HG03432 (cell line): ENCODE measurements at regions not wholly inside any gene's neighbourhood (a gene's known extent, or its start where the extent isn't known, plus 50 kb on each side); places are given as distances from the start of the nearest gene placed in this dataset.

Experiments used
- ATAC-seq: cut with Tn5 transposase; IDR thresholded peaks from one replicate; pipeline ENCODE4 v1.9.1; 2021; ENCODE audit warnings: mild to moderate bottlenecking, moderate library complexity; ENCODE audit not compliant: unreplicated experiment

GRCh38 chr2:134109246-134109645 lies 144.6 kb upstream of the MGAT5 start:
- ATAC-seq, result no peak

- ATAC-seq, result no peak
Observed at GRCh38 chr2:134109725-134110124, 144.1 kb upstream of the MGAT5 start.

GRCh38 chr2:134110532-134110931 lies 143.3 kb upstream of the MGAT5 start:
- no peak for ATAC-seq

GRCh38 chr2:134117676-134118075 lies 136.2 kb upstream of the MGAT5 start:
- no peak for ATAC-seq

GRCh38 chr2:134118279-134119116 lies 135.4 kb upstream of the MGAT5 start:
- peak; percentile 38 for ATAC-seq

- peak; percentile 14 for ATAC-seq
Observed at GRCh38 chr2:134119117-134119712, 134.7 kb upstream of the MGAT5 start.

GRCh38 chr2:134119713-134120405 lies 134.0 kb upstream of the MGAT5 start:
- peak; percentile 67 for ATAC-seq

- no peak for ATAC-seq
Observed at GRCh38 chr2:134120406-134120732, 133.5 kb upstream of the MGAT5 start.

GRCh38 chr2:134120733-134121630 lies 132.9 kb upstream of the MGAT5 start:
- ATAC-seq, result peak; percentile 53

- no peak for ATAC-seq
Observed at GRCh38 chr2:134122610-134123009, 131.3 kb upstream of the MGAT5 start.

- no peak for ATAC-seq
Observed at GRCh38 chr2:134123332-134123731, 130.5 kb upstream of the MGAT5 start.

- no peak for ATAC-seq
Observed at GRCh38 chr2:134124047-134124753, 129.7 kb upstream of the MGAT5 start.

GRCh38 chr2:134127496-134127895 lies 126.4 kb upstream of the MGAT5 start:
- ATAC-seq, result peak; percentile 49

GRCh38 chr2:134128746-134129145 lies 125.1 kb upstream of the MGAT5 start:
- ATAC-seq, result no peak

- no peak for ATAC-seq
Observed at GRCh38 chr2:134129900-134130537, 123.9 kb upstream of the MGAT5 start.

- ATAC-seq, result no peak
Observed at GRCh38 chr2:134131681-134132489, 122.0 kb upstream of the MGAT5 start.

- ATAC-seq, result no peak
Observed at GRCh38 chr2:134132490-134132857, 121.4 kb upstream of the MGAT5 start.

GRCh38 chr2:134133622-134134312 lies 120.1 kb upstream of the MGAT5 start:
- no peak for ATAC-seq

GRCh38 chr2:134134313-134134706 lies 119.6 kb upstream of the MGAT5 start:
- no peak for ATAC-seq
